NB4 (cell line): ENCODE measurements at regions not wholly inside any gene's neighbourhood (a gene's known extent, or its start where the extent isn't known, plus 50 kb on each side); places are given as distances from the start of the nearest gene placed in this dataset.

Source experiments
- CTCF ChIP-seq: IDR thresholded peaks from one replicate; pipeline ENCODE4 v1.5.1; 2012; ENCODE audit warnings: low read depth, low read length
- POLR2A ChIP-seq: IDR thresholded peaks from 2 replicates; pipeline ENCODE4 v1.6.1; 2011; ENCODE audit warnings: mild to moderate bottlenecking; ENCODE audit not compliant: insufficient read length; ENCODE audit errors: extremely low read depth
- TF ChIP-seq, protein P1 (sequence below): IDR thresholded peaks from 2 replicates; pipeline ENCODE4 v1.6.1; 2011; ENCODE audit warnings: low read depth, low read length

- peak; percentile 88 for TF ChIP-seq CTCF
- no peak for TF ChIP-seq POLR2A
- TF ChIP-seq, protein P1, sequence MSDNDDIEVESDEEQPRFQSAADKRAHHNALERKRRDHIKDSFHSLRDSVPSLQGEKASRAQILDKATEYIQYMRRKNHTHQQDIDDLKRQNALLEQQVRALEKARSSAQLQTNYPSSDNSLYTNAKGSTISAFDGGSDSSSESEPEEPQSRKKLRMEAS, result no peak
These were observed 61.4 kb upstream of the PPP1R3C start for GRCh38 chr10:91694170-91694794.
